Islet of Langerhans (tissue), 1 donor: ENCODE measurements at regions not wholly inside any gene's neighbourhood (a gene's known extent, or its start where the extent isn't known, plus 50 kb on each side); places are given as distances from the start of the nearest gene placed in this dataset.
A peak's percentile ranks its signal among the peaks of the same experiment; 100 is the strongest.
"Not testable (repeated sequence)": the region's sequence is repeated elsewhere in the genome, so short reads cannot be mapped to it uniquely, and the experiment has no call there.

Experiments used
- FAIRE-seq: peaks from one replicate; lab custom pipeline; 2011; peaks lifted over from hg19 to GRCh38; lab: Jason Lieb, UNC

DNA sequence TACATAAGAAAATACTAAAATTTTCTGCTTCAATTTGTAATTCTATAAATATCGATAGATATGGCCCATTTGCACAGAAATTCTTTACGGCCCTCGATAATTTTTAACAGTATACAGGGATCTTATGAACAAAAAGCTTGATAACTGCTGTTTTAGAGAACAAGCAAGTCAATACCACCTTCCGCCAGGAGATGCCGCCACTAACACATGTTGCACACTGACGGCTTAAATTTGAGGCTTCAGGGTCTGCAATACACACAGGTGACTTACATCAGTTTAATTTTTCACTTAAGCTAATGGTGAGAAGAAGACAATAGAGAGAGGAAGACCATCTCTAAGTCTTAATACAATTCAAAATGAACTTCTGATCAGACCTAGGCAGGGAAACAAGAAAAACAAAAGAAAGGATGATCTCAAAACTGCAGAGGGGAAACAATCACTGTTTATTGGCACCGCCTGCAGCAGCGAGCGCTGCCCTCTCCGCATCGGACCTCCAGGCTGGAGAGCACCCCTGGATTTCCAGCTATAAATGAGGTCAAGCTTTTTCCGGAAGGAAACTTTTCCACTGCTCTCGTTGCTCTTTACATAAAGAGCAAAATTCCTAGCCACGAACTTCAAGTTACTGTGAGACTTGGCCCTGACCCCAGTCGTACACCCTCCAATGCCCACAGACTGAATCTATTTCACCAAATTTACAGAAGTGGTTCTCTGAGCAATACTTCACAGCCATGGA, 53.9 kb downstream of the OTOR start:
- FAIRE-seq: peak; percentile 98

DNA sequence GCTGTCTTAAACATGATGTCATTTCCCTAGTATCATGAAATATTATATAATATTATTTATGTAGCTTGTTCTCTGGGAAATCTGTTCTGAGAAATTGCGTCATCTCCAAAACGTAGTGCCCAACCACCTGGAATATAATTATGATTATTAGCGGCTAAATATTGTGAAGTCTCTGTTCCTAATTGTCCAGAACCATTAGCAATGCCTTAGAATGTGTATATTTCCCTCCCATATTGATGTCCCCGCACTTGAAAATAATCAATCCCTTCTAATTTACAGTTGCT, 54.4 kb downstream of the OTOR start:
- no peak for FAIRE-seq

DNA sequence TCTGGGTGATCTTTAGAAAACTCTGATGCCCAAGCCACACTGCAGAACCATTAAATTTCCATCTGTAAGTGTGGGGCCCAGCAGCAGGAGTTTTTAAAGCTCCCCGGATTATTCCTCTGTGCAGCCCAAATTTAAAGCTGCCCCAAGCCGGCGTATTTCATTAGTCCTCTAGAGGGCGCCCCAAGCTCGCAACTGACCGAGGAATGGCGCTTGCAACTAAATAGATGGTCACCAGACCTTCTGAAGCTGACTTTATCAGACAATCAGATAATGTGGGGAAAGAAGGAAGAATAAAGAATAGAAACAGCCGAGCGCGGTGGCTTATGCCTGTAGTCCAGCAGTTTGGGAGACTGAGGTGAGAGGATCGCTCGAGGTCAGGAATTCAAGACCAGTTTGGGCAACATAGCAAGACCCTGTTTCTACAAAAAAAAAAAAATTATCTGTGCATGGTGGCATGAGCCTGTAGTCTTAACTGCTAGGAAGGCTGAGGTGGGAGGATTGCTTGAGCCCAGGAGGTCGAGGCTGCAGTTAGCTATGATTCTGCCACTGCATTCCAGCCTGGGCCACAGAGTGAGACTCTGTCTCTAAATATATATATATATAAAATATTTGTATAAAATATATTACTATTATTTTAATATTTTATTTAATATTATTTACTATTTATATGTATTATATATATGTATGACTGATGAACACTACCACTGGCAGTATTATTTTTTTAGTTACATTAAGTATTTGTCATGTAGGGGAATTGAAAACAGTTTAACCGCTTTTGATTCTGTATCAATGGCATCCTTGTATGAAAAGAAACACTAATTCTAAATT, 56.0 kb downstream of the OTOR start:
- peak; percentile 72 for FAIRE-seq

DNA sequence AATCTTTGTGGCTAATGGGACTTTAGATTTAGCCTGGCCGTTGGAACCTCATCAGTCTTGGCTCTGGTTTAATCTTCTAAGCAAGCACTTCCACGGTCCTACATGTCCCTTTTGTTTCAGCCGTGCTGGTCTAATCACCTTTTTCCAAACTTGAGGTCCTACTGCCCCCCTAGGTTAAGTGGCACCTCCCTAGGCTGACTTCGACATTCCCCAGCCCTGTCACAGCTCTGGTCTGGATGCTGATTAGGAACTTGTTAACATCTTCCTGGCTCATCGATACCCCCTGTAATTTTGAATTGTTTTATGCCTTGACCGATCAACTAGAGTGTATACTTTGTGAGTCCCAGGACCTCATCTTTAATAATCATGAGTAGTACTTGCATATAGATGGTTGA, 56.6 kb downstream of the OTOR start:
- FAIRE-seq: no peak

DNA sequence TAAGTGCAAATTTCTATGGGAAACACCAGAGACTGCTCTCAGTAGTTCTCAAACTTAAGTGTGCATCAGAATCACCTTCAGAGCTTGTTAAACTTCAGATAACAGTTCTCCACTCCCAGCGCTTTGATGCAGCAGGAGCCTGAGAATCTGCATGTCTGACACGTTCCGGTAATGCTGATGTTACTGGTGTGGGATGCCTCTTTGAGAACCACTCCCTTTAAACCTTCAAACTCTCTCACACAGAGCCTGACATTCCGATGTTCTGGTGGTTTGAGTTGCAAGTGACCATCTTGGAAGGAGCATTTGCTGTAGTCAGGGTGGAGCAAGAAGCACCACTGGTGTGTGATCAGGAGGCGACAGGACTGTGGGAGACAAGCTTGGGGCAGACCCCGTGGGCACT, 57.9 kb downstream of the OTOR start:
- no peak for FAIRE-seq

DNA sequence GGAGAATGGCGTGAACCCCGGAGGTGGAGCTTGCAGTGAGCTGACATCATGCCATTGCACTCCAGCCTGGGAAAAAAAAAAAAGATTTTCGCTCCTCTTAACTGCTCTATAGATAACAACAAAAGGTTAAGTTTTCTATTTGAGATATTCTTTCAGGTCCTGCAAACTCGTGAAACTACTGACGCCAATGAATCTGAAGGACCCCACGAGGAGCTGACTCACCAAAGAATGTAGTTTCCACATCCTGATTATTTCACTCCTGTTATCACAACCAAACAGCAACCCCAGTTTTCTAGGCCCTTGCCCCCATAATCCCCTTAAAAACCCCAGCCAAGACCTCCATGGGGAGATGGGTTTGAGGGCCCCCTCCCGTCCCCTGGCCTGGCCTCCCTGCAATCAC, 58.7 kb downstream of the OTOR start:
- FAIRE-seq: no peak

DNA sequence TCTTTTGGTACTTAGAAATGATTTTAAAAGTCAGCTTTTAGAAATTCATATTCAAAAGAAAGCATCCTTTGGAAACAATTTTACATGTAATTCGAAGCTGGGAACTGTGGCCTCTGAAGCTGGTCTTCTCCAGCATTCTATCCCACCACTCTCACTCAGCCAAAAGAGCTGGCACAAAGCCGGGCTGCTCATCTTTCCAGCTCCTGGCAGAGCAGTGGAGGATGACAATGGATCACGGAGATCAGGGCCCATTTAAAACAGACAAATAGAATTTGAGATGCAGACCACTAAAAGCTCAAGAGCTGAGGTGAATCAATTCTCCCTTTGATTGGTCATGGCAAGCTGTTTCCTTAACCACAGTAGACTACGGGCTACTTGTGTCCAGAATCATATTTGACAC, 60.6 kb downstream of the OTOR start:
- no peak for FAIRE-seq

DNA sequence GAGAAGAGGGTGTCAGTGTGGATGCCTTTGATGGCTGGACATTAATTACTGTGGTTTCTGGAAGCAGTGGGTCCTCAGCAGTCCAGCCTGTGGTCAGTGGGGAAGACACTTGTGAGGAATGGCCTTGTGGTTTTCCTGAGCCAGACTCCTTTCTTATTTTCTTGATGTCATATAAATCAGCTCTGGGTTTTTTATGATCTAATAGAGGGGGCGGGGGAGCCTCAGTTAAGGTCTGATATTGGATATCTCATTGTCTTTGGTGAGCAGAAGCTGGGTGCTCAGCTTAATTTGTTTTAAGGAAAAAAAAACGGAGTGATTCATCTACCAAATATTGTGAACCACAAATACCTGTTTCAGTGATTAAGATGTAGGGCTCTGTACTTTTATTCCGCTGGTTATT, 62.1 kb downstream of the OTOR start:
- FAIRE-seq: peak; percentile 53

DNA sequence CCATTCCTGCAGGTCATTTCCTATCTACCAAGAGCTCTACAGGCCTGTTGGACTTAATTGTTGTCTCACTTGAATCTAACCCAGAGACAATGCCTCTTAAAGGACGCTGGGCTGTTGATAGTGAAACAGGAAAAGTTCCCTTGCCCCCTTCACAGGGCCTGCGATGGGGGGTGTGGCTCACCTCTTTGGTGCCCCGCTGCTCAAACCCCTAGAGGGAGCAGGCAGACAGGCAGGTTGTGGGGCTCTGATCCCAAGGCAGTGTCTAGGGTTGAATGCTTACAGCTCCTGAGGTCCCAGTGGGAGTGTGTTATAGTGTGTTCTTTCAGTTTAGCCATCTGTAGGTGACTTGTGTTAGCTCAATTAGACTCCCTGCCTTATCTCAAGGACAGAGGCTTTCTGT, 68.0 kb downstream of the OTOR start:
- no peak for FAIRE-seq

DNA sequence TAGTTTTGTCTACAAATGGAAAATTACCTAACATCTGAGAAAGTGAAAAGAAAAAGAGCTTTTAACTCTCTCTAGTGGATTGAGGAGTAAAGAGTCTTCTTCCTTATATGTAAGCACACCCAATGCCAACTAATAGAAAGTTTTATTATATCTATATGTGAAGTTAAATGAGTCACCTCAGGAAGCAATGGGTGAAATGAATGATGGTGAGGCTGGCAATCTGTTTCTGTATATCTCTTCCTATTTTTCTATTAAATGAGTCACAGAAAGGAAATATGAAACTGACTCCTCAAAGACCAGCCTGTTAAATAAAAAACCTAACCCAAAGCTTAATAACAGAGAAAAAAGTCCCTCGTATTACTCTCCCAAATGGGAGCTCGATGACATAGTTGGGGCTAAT, 71.3 kb downstream of the OTOR start:
- FAIRE-seq: no peak

DNA sequence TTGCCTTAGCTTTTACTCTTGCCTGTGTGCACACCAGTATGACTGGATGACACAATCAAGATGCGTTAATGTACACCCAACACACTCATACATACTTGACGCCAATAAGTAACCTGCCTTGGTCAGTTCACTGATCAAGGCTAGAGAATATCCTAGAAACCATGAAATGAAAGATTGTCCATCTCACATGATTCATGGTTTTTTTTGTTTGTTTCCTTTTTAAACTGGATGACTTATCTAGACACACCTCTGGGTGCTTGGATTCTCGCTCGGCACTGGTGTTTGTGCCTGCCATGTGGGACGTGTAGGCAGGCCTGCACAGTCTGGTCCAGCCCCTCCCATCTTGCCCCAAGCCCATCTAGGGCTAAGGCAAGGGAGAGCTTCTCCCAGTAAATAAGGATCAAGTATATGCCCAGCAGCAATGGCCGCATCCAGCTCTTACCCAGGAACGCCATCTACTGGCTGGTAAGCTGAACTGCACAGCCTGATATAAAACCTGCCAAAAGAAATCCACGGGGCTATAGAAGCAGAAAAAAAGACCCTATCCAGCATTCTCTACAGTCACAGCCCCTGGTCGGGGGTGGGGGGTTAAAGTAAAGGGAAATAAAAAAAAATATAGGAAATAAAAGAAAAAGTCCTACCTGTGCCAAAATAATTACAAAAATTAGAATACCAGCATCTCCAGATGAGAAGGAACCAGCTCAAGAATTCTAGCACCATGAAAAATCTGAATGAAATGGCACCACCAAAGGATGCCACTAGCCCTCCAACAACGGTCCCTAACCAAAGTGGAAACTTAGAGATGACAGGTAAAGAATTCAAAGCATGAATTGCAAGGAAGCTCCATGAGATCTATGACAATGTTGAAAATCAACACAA, 73.3 kb downstream of the OTOR start:
- FAIRE-seq: peak; percentile 47

DNA sequence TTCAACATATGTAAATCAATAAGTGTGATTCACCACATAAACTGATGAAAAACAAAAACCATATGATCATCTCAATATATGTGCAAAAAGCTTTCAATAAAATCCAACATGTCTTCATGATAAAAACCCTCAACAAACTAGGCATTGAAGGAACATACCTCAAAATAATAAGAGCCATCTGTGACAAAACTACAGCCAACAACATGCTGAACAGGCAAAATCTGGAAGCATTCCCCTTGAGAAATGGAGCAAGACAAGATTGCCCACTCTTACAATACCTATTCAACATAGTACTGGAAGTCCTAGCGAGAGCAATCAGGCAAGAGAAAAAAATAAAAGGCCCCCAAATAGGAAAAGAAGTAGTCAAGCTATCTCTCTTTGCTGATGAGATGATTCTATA, 76.5 kb downstream of the OTOR start:
- no peak for FAIRE-seq

DNA sequence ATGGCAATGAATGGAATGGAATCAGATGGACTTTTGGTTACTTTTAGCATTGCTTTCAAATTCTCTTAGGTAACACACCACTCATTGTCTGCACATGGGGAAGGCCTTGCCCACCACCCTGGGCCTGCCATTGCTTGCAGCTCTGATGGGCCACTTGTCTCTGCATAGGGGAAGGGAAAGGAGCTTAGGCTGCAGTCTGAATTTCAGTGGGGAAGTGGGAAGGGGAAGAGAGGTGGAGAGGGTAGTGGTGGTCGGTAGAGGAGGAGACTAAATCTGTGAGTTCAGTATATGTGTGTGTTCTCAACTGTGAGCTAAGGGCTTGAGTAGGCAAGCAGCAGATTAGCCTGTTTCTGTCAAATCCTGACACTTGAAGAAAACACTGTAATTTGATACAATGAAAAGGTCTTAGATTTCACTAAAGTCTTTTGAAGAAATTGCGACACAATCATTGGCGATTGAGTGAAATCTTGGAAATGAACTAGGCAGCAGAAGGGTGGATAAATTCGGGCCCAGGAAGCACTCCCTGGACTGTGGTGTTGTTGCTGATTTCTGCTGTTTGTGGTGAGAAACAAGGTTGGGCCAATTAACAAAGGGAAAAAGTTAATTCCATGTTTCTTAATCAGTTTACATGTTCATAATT, 80.6 kb downstream of the OTOR start:
- no peak for FAIRE-seq

DNA sequence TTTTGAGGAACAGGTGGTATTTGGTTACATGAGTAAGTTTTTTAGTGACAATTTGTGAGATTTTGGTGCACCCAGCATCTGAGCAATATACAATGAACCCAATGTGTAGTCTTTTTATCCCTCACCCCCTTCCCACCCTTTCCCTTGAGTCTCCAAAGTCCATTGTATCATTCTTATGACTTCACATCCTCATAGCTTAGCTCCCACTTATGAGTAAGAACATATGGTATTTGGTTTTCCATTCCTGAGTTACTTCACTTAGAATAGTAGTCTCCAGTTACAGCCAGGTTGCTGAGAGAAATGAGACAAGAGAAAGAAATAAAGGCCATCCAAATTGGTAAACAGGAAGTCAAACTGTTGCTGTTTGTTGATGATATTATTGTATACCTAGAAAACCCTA, 87.5 kb downstream of the OTOR start:
- FAIRE-seq: not testable (repeated sequence)

DNA sequence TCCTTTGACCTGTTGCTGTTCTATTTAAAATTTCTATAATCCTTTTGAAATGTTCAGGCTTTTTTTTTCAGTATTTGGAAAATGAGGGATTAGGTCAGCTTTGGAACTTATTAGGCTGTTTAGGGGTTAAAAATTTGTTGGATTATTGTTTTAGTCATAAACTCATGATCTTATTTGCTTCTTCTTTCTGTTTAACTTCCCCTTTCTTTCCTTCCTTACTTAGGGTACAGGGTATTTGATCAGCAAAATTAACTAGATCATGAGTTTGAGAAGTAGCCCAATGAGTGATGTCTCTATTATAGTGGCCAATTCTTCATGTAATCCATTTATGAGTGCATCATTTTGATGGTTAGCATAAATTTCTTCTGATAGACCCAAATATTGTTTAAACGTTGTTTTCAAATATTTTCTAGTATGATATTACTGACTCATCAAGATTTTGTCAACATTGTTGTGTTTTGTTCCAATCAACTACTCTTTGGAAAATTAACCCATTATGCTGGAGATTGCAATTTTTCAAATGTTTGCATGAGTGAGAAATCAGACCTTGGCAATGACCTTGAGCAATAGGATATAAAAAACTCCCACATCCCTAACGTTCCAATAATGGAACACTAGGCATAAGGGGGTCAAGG, 94.4 kb downstream of the OTOR start:
- no peak for FAIRE-seq

DNA sequence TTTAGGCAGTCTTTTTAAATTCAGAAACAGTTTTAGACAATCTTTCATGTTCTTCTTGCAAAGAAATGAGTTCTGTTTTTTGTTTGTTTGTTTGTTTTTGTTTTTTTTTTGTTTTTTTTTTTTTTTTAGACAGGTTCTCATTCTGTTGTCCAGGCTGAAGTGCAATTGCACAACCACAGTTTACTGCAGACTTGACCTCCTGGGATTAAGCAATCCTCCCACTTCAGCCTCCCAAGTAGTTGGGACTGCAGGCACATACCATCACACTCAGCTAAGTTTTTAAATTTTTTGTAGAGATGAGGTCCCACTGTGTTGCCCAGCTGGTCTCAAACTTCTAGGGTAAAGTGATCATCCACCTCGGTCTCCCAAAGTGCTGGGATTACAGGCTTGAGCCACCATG, 96.2 kb downstream of the OTOR start:
- FAIRE-seq: no peak

DNA sequence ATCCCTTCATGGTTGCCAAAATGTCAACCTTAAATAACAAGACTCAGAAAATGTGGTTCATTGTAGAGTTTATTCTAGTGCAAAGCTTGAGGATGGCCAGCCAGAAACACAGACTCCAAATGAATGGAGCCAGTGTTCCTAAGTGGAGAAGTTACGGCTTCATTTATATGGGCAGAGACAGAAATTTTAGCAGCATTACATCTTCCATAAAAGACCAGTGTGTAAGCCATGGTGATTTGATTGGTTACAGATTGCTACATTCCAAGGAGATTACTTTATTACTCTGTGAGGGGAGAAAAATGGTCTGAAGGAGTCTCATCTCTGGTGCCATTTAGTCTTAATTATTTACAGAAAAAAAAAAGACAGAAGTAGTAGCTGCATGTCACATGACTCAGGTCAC, 97.8 kb downstream of the OTOR start:
- FAIRE-seq: no peak

DNA sequence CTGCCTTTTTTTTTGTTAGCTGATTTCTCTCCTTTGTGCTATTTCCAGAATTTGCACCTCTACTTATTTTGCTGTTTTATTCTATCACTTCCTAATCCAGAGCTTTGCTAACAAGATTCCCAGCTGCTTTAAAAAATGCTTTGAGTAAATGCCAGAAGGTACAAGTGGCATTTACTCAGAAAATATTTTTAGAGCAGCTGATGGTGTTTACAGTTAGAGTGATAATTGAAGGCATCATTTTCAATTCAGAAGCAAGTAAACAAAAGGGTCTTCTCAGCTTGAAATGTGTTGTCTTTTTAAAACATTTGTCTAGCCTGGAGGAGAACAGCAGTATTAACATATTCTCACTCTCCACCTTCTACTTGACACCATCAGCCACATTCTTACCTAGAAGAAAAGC, 99.9 kb downstream of the OTOR start:
- no peak for FAIRE-seq

DNA sequence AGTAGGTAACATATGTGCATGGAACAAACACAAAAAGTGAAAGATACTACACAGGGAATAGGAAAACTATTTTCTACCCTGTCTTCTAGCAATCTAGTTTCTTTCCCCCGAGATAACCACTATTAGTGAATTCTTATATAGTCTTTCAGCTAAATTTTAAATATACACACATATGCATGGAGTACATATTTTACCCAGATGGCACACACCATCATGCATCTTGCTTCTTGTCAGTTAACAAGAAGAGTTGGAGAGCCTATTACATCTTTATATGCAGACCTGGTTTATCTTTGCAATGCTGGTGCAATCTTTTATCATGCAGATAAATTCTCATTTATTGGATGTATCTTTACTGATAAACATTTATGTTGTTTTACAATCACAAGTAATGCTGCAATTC, 100.4 kb downstream of the OTOR start:
- FAIRE-seq: no peak

DNA sequence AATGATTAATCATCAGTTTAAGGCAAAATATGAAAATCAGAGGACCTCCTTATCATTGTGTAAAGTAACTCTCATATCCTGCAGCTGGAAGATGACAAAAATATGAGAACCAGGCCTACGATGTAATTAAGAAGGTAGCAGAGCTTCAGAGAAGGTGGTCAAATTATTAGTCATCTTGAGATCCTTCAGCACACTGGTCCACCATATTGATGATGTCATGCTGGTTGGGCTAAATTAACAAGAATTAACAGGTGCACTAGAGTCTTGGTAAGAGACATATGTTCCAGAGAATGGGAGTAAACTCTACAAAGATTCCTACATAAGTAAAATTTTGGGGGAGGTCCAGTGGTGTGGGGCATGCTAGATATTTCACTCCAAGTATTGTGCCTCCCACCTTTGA, 112.8 kb downstream of the OTOR start:
- FAIRE-seq: no peak

DNA sequence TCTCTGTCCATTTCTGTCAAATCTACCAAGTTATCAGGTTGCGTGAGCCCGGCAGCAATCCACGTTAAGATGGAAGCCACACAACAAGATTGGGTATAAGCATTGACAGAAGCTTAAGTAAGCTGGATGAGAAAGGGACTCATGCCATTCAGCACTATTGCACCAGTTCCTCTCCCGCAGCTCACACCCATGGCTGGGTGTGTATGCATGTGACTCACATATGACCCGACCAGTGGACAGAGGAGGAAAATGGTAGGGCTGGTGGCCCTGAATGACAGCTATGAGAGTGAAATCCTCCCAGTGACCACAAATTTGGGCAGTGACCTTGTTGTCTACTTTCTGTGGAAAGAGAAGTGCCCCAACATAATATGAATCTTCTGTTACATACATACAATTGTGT, 113.5 kb downstream of the OTOR start:
- no peak for FAIRE-seq

DNA sequence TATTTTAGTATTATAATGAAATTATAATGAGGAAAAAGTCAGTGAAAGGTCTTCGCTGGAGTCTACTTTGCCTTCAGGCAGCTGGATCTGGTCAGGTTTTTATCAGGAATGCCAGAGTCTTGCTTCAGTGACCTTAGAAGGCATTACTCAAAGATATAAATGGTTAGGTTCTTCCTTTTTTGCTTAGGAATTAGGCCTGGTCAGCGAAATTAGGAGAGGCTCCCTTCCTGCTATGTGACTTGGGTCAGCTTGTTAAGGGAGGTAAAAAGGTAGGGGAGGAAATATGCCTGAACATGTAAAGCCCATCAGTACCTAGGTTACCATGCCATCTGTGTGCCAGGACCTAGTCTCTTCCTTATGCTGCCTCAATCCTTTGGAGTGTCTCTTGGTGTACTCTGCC, 115.1 kb downstream of the OTOR start:
- no peak for FAIRE-seq
